ENCODE measurements at regions not wholly inside any gene's neighbourhood (a gene's known extent, or its start where the extent isn't known, plus 50 kb on each side); places are given as distances from the start of the nearest gene placed in this dataset.

DNA sequence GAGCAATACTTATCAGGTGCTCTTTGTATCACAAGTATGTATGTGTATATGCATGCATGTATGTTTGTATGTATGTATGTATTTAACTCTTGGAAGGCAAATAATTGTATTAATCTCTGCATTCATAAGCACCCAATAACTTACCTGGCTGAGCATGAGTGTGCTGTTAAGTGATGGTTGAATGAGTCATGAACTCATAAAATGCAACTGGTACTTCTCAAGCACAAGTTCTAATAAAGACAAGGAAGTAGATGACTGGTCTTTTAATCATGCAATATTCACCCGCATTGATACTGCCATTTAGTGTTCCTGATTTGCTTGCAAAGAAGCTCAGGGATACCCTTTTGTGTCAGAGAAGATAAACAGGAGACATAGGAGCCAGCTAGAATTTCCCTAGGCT is 204.9 kb upstream of the TRPM3 start:
- H3K36me3 ChIP-seq: no peaks in the 10 kb centered on the region
- TF ChIP-seq EP300 (IDR thresholded peaks at IDR 0.05) (no peak), POLR2A (IDR thresholded peaks at IDR 0.05) (no peak), POLR2AphosphoS5 (IDR thresholded peaks at IDR 0.05) (no peak)
- TF ChIP-seq, protein P1, sequence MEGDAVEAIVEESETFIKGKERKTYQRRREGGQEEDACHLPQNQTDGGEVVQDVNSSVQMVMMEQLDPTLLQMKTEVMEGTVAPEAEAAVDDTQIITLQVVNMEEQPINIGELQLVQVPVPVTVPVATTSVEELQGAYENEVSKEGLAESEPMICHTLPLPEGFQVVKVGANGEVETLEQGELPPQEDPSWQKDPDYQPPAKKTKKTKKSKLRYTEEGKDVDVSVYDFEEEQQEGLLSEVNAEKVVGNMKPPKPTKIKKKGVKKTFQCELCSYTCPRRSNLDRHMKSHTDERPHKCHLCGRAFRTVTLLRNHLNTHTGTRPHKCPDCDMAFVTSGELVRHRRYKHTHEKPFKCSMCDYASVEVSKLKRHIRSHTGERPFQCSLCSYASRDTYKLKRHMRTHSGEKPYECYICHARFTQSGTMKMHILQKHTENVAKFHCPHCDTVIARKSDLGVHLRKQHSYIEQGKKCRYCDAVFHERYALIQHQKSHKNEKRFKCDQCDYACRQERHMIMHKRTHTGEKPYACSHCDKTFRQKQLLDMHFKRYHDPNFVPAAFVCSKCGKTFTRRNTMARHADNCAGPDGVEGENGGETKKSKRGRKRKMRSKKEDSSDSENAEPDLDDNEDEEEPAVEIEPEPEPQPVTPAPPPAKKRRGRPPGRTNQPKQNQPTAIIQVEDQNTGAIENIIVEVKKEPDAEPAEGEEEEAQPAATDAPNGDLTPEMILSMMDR (IDR thresholded peaks at IDR 0.05): no peak
- WGBS, 2 donors: 86 to 95% methylated on average over 1 of the region's 1 CpG
- no peak for ATAC-seq (ENCODE audit: low FRiP score in 2 of 2)
- no peak overlapping the region for H3K27ac ChIP-seq
- H3K4me1 ChIP-seq: no peaks in the 10 kb centered on the region
- H3K4me3 ChIP-seq: no peak overlapping the region
- no peaks in the 10 kb centered on the region for H3K9me3 ChIP-seq
- no peak for DNase-seq
- no peaks in the 10 kb centered on the region for H3K27me3 ChIP-seq

DNA sequence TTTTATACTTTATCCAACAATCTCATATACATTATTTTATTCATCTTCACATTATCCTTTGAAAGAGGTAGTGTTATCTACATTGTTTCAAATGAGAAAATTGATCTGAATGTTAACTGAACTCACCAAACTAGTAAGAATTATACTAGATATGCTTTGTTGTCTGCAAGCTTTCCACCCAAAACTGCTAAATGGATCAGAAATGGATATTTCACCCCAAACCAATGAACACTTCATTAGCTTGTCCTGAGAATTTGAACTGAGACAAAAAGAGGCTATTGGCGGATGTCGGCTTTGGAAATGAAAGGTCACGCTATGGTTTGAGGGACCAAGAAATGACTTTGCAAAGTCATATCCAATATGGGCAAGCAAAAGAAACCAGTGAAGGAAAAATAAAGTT is 201.9 kb upstream of the TRPM3 start:
- no peak for DNase-seq
- Histone ChIP-seq H3K4me1 (no peaks in the 10 kb centered on the region), H3K36me3 (no peaks in the 10 kb centered on the region), H3K4me3 (no peak overlapping the region), H3K27ac (no peak overlapping the region), H3K9me3 (no peaks in the 10 kb centered on the region), H3K27me3 (no peaks in the 10 kb centered on the region)
- ATAC-seq (ENCODE audit: low FRiP score in 2 of 2): no peak
- no peak for TF ChIP-seq EP300 (IDR thresholded peaks at IDR 0.05)
- TF ChIP-seq, protein P1 (IDR thresholded peaks at IDR 0.05): no peak
- TF ChIP-seq POLR2A (IDR thresholded peaks at IDR 0.05): no peak
- TF ChIP-seq POLR2AphosphoS5 (IDR thresholded peaks at IDR 0.05): no peak
- 95 to 96% methylated on average over 3 of the region's 3 CpGs for WGBS, 2 donors

- Histone ChIP-seq H3K27me3 (no peaks in the 10 kb centered on the region), H3K4me3 (no peak overlapping the region), H3K9me3 (no peaks in the 10 kb centered on the region), H3K36me3 (no peaks in the 10 kb centered on the region), H3K27ac (no peak overlapping the region), H3K4me1 (no peaks in the 10 kb centered on the region)
- no peak for DNase-seq
- TF ChIP-seq POLR2A (IDR thresholded peaks at IDR 0.05) (no peak), EP300 (IDR thresholded peaks at IDR 0.05) (no peak), POLR2AphosphoS5 (IDR thresholded peaks at IDR 0.05) (no peak)
- TF ChIP-seq, protein P1 (IDR thresholded peaks at IDR 0.05): no peak
- WGBS, 2 donors: 90 to 91% methylated on average over 3 of the region's 3 CpGs
- no peak for ATAC-seq (ENCODE audit: low FRiP score in 2 of 2)
Observed at GRCh38 chr9:71322311-71322710, 200.9 kb upstream of the TRPM3 start.

DNA sequence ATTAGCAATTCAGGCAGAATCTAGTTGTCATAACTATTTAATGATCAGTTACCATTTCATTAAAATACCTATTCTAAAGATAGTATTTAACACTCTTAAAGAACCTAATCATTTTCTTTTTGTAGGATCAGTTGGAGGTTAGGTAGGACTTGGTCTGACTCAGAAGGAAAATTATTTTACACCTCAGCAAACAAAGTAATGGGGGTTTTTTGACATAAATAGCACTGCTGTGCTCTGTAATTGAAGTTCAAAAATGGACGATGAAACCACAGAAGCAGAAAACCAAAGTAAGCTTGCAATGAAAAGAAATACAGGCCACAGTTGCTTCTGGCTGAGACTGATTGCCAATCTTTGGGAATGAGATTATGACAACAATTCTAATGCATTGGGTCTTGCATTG is 187.0 kb upstream of the TRPM3 start:
- Histone ChIP-seq H3K9me3 (no peaks in the 10 kb centered on the region), H3K4me3 (no peak overlapping the region), H3K27me3 (no peaks in the 10 kb centered on the region), H3K4me1 (no peaks in the 10 kb centered on the region), H3K36me3 (no peaks in the 10 kb centered on the region), H3K27ac (no peak overlapping the region)
- WGBS, 2 donors: 81 to 88% methylated on average over 1 of the region's 1 CpG
- ATAC-seq (ENCODE audit: low FRiP score in 2 of 2) (no peak), DNase-seq (no peak)
- TF ChIP-seq POLR2A (IDR thresholded peaks at IDR 0.05) (no peak), EP300 (IDR thresholded peaks at IDR 0.05) (no peak), POLR2AphosphoS5 (IDR thresholded peaks at IDR 0.05) (no peak)
- TF ChIP-seq, protein P1 (IDR thresholded peaks at IDR 0.05): no peak

- 80 to 85% methylated on average over 3 of the region's 3 CpGs for WGBS, 2 donors
- no peak for TF ChIP-seq EP300 (IDR thresholded peaks at IDR 0.05)
- TF ChIP-seq, protein P1 (IDR thresholded peaks at IDR 0.05): no peak
- no peak for TF ChIP-seq POLR2A (IDR thresholded peaks at IDR 0.05)
- TF ChIP-seq POLR2AphosphoS5 (IDR thresholded peaks at IDR 0.05): no peak
- no peak for DNase-seq
- no peak for ATAC-seq (ENCODE audit: low FRiP score in 2 of 2)
- H3K36me3 ChIP-seq: no peaks in the 10 kb centered on the region
- H3K9me3 ChIP-seq: no peaks in the 10 kb centered on the region
- no peaks in the 10 kb centered on the region for H3K4me1 ChIP-seq
- no peak overlapping the region for H3K27ac ChIP-seq
- no peak overlapping the region for H3K4me3 ChIP-seq
- no peaks in the 10 kb centered on the region for H3K27me3 ChIP-seq
Observed at GRCh38 chr9:71306134-71306533, 184.7 kb upstream of the TRPM3 start.
